ENCODE measurements at regions not wholly inside any gene's neighbourhood (a gene's known extent, or its start where the extent isn't known, plus 50 kb on each side); places are given as distances from the start of the nearest gene placed in this dataset.

DNA sequence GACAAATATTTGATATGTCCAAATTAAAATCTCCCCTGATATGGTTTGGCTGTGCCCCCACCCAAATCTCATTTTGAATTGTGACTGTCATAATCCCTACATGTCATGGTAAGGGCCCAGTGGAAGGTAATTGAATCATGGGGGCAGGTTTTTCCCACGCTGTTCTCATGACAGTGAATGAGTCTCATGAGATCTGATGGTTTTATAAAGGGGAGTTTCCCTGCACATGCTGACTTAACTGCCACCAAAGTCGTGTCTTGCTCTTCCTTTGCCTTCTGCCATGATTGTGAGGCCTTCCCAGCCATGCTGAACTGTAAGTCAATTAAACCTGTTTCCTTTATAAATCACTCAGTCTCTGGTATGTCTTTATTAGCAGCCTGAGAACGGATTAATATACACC lies 207.0 kb downstream of the BARHL2 start:
- TF ChIP-seq, protein P1, sequence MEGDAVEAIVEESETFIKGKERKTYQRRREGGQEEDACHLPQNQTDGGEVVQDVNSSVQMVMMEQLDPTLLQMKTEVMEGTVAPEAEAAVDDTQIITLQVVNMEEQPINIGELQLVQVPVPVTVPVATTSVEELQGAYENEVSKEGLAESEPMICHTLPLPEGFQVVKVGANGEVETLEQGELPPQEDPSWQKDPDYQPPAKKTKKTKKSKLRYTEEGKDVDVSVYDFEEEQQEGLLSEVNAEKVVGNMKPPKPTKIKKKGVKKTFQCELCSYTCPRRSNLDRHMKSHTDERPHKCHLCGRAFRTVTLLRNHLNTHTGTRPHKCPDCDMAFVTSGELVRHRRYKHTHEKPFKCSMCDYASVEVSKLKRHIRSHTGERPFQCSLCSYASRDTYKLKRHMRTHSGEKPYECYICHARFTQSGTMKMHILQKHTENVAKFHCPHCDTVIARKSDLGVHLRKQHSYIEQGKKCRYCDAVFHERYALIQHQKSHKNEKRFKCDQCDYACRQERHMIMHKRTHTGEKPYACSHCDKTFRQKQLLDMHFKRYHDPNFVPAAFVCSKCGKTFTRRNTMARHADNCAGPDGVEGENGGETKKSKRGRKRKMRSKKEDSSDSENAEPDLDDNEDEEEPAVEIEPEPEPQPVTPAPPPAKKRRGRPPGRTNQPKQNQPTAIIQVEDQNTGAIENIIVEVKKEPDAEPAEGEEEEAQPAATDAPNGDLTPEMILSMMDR (IDR thresholded peaks at IDR 0.05), result no peak
- no peak for TF ChIP-seq POLR2A (IDR thresholded peaks at IDR 0.05)
- no peak for TF ChIP-seq POLR2AphosphoS5 (IDR thresholded peaks at IDR 0.05)

Measured in breast epithelium (tissue), 3 donors.